ENCODE measurements at regions not wholly inside any gene's neighbourhood (a gene's known extent, or its start where the extent isn't known, plus 50 kb on each side); places are given as distances from the start of the nearest gene placed in this dataset.

- TF ChIP-seq ZFY (CRISPR knock-in tag; IDR thresholded peaks at IDR 0.05): no peak
Observed at GRCh38 chr7:91465595-91466061, 201.4 kb downstream of the FZD1 start (continued).

GRCh38 chr7:91468256-91468655, 204.0 kb downstream of the FZD1 start:
- in situ Hi-C loops (cut with HindIII; ENCODE audit: extremely low pct_ligation_motif_present, low pct_unique_long_range_greater_than_20kb): no loop called here
- Histone ChIP-seq H3K27me3 (ENCODE audit: control insufficient read depth in 1 of 2, insufficient read depth in 2 of 2, low read length in 2 of 2) (no peaks in the 10 kb centered on the region), H3K4me2 (ENCODE audit: low read depth, low read length) (no peak overlapping the region), H3K9ac (ENCODE audit: insufficient read depth, low read depth, low read length) (no peak overlapping the region), H3K4me3 (replicated peaks in 1 of 3; ENCODE audit: insufficient read depth in 1 of 3, low read depth in 2 of 3, low read length in 3 of 3) (no peak overlapping the region), H2AFZ (ENCODE audit: low read length) (no peak overlapping the region), H3K4me1 (ENCODE audit: insufficient read depth, low read length) (no peaks in the 10 kb centered on the region), H3K79me2 (ENCODE audit: insufficient read depth, low read length) (no peaks in the 10 kb centered on the region), H3K9me3 (ENCODE audit: low read length) (peaks cover 4% of the 10 kb centered on the region; the same call in 1 of the 2 replicates), H3K36me3 (replicated peaks in 1 of 2; ENCODE audit: control insufficient read depth in 1 of 2, insufficient read depth in 2 of 2, low read length in 2 of 2) (no peaks in the 10 kb centered on the region), H3K27ac (ENCODE audit: extremely low read length, insufficient read depth, low read length) (no peak overlapping the region), H4K20me1 (ENCODE audit: insufficient read depth, low read length) (no peaks in the 10 kb centered on the region)
- ChIA-PET POLR2A (no interaction called here), CTCF (ENCODE audit: low intra/inter-chr PET ratio, low total read pairs) (no interaction called here)
- DNase-seq (ENCODE audit: low spot score): no peak
- intact Hi-C loops (cut with micrococcal nuclease; ENCODE audit: unreplicated experiment): loop anchor here (2.0 kb wide), 1 partner anchor 63 kb away; no protein-coding TSS in a partner anchor
- ATAC-seq: no peak
- no TSS peak for BruUV-seq (replicated peaks)
- TF ChIP-seq ZNF558 (CRISPR knock-in tag; IDR thresholded peaks at IDR 0.05; ENCODE audit: borderline replicate concordance): no peak
- no peak for TF ChIP-seq SIN3A (IDR thresholded peaks at IDR 0.05; ENCODE audit: borderline replicate concordance, low read depth, low read length)
- TF ChIP-seq NFKBIZ (CRISPR knock-in tag; IDR thresholded peaks at IDR 0.05): no peak
- TF ChIP-seq ZNF607 (CRISPR knock-in tag; IDR thresholded peaks at IDR 0.05; ENCODE audit: borderline replicate concordance): no peak
- no peak for TF ChIP-seq ZFYVE20 (CRISPR knock-in tag; IDR thresholded peaks at IDR 0.05; ENCODE audit: borderline replicate concordance, low read depth)
- TF ChIP-seq POLR2G (IDR thresholded peaks at IDR 0.05; ENCODE audit: low read depth, low read length): no peak
- TF ChIP-seq ZNF709 (CRISPR knock-in tag; IDR thresholded peaks at IDR 0.05): no peak
- TF ChIP-seq ZNF431 (CRISPR knock-in tag; IDR thresholded peaks at IDR 0.05; ENCODE audit: borderline replicate concordance, low read depth): no peak
- no peak for TF ChIP-seq PRMT3 (CRISPR knock-in tag; IDR thresholded peaks at IDR 0.05; ENCODE audit: borderline replicate concordance, low read depth)
- TF ChIP-seq, protein P1, sequence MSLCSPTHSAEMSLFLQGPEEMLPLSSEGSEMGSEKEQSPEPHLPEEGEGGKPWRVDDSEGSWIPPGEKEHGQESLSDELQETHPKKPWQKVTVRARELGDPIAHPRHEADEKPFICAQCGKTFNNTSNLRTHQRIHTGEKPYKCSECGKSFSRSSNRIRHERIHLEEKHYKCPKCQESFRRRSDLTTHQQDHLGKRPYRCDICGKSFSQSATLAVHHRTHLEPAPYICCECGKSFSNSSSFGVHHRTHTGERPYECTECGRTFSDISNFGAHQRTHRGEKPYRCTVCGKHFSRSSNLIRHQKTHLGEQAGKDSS (CRISPR knock-in tag; IDR thresholded peaks at IDR 0.05; ENCODE audit: borderline replicate concordance, low read depth): no peak
- FAIRE-seq: no peak

Data from HepG2 (cell line).